DND-41 (cell line): ENCODE measurements at regions not wholly inside any gene's neighbourhood (a gene's known extent, or its start where the extent isn't known, plus 50 kb on each side); places are given as distances from the start of the nearest gene placed in this dataset.
A peak's percentile ranks its signal among the peaks of the same experiment; 100 is the strongest.

Source experiments
- ATAC-seq: fragments of 200-7000 bp; cut with Tn5 transposase; 3 replicates; pipeline ENCODE4 v1.9.1; 2021; ENCODE audit warnings: low read depth; ENCODE audit not compliant: insufficient read depth
- DNase-seq: peaks from one replicate; pipeline ENCODE4 v3.0.0-alpha.2; 2020
- H2AFZ ChIP-seq: 2 replicates; pipeline ENCODE4 v1.6.0; 2012; ENCODE audit warnings: low read depth, low read length
- H3K27ac ChIP-seq: 2 replicates; pipeline ENCODE4 v1.5.1; 2012; ENCODE audit warnings: low read length, inconsistent platforms
- H3K27me3 ChIP-seq: fragments of 200-600 bp; sonication (generic); 2 replicates; pipeline ENCODE4 v1.6.0; 2012; ENCODE audit warnings: low read length, mild to moderate bottlenecking, inconsistent platforms; ENCODE audit not compliant: insufficient read depth, poor library complexity
- H3K36me3 ChIP-seq: 2 replicates; pipeline ENCODE4 v1.5.1; 2012; ENCODE audit warnings: low read length, inconsistent platforms; ENCODE audit not compliant: insufficient read depth
- H3K4me1 ChIP-seq: 2 replicates; pipeline ENCODE4 v1.5.1; 2012; ENCODE audit warnings: mild to moderate bottlenecking, low read length; ENCODE audit not compliant: insufficient read depth
- H3K4me2 ChIP-seq: 2 replicates; pipeline ENCODE4 v1.6.0; 2012; ENCODE audit warnings: mild to moderate bottlenecking, moderate library complexity, low read length, inconsistent platforms; ENCODE audit not compliant: insufficient read depth
- H3K4me3 ChIP-seq, 2 experiments: fragments of 200-600 bp in 1 of 2; shearing (Covaris generic) in 1 of 2; 2 replicates each; pipeline ENCODE4 v1.5.1; 2012 to 2016; ENCODE audit warnings: inconsistent platforms in 2 of 2, low read length in 2 of 2, mild to moderate bottlenecking in 2 of 2, low read depth in 1 of 2, moderate library complexity in 1 of 2
- H3K79me2 ChIP-seq: 2 replicates; pipeline ENCODE4 v1.6.0; 2012; ENCODE audit warnings: low read length, inconsistent platforms; ENCODE audit not compliant: insufficient read depth
- H3K9ac ChIP-seq: 2 replicates; pipeline ENCODE4 v1.6.0; 2012; ENCODE audit warnings: low read depth, mild to moderate bottlenecking, inconsistent platforms, low read length, moderate library complexity
- H3K9me3 ChIP-seq: 2 replicates; pipeline ENCODE4 v1.5.1; 2012; ENCODE audit warnings: low read length, moderate library complexity, mild to moderate bottlenecking, inconsistent platforms; ENCODE audit not compliant: insufficient read depth, severe bottlenecking
- H4K20me1 ChIP-seq: 2 replicates; pipeline ENCODE4 v1.6.0; 2012; ENCODE audit warnings: low read length; ENCODE audit not compliant: insufficient read depth
- EZH2 ChIP-seq: IDR thresholded peaks from 3 replicates; pipeline ENCODE4 v1.6.1; 2012; ENCODE audit warnings: borderline replicate concordance, low read depth, mild to moderate bottlenecking, moderate library complexity, low read length, inconsistent platforms; ENCODE audit not compliant: severe bottlenecking
- TF ChIP-seq, protein P1 (sequence below): IDR thresholded peaks from 2 replicates; pipeline ENCODE4 v1.5.1; 2012; ENCODE audit warnings: borderline replicate concordance, low read length, moderate library complexity, mild to moderate bottlenecking; ENCODE audit not compliant: poor library complexity, severe bottlenecking; ENCODE audit errors: extremely low read depth

- peak overlapping the region; percentile 66 for H3K9ac ChIP-seq
- DNase-seq = peak; percentile 83
These were observed 305.2 kb downstream of the SEC14L1 start for GRCh38 chr17:77445760-77446532.

GRCh38 chr17:77446940-77447634 is 306.3 kb downstream of the SEC14L1 start:
- H3K4me3 ChIP-seq = peak overlapping the region in 1 of 2 experiments; percentile 38; a peak in 1 of 4 replicates

More at GRCh38 chr17:77445760-77446532, 305.2 kb downstream of the SEC14L1 start:
- TF ChIP-seq, protein P1, sequence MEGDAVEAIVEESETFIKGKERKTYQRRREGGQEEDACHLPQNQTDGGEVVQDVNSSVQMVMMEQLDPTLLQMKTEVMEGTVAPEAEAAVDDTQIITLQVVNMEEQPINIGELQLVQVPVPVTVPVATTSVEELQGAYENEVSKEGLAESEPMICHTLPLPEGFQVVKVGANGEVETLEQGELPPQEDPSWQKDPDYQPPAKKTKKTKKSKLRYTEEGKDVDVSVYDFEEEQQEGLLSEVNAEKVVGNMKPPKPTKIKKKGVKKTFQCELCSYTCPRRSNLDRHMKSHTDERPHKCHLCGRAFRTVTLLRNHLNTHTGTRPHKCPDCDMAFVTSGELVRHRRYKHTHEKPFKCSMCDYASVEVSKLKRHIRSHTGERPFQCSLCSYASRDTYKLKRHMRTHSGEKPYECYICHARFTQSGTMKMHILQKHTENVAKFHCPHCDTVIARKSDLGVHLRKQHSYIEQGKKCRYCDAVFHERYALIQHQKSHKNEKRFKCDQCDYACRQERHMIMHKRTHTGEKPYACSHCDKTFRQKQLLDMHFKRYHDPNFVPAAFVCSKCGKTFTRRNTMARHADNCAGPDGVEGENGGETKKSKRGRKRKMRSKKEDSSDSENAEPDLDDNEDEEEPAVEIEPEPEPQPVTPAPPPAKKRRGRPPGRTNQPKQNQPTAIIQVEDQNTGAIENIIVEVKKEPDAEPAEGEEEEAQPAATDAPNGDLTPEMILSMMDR = no peak
- no peak for TF ChIP-seq EZH2
- Histone ChIP-seq H3K27ac (peak overlapping the region; percentile 99), H3K36me3 (peaks cover 19% of the 10 kb centered on the region; the same call in 1 of the 2 replicates), H3K4me3 (peak overlapping the region in 1 of 2 experiments; percentile 50; a peak in 2 of 4 replicates), H3K4me1 (peaks cover 100% of the 10 kb centered on the region), H4K20me1 (no peaks in the 10 kb centered on the region), H2AFZ (no peak overlapping the region), H3K79me2 (peaks cover 62% of the 10 kb centered on the region), H3K27me3 (no peaks in the 10 kb centered on the region), H3K4me2 (peak overlapping the region; percentile 65), H3K9me3 (no peaks in the 10 kb centered on the region)
- ATAC-seq = peak; percentile 37

GRCh38 chr17:77449373-77449907 is 308.7 kb downstream of the SEC14L1 start:
- no peak for TF ChIP-seq EZH2
- TF ChIP-seq, protein P1 = no peak
- Histone ChIP-seq H3K4me2 (peak overlapping the region; percentile 66), H3K4me1 (peaks cover 81% of the 10 kb centered on the region), H3K4me3 (peak overlapping the region in 1 of 2 experiments; percentile 68; a peak in 2 of 4 replicates), H2AFZ (no peak overlapping the region), H3K9me3 (no peaks in the 10 kb centered on the region), H3K9ac (peak overlapping the region; percentile 97), H3K36me3 (peaks cover 53% of the 10 kb centered on the region; the same call in 1 of the 2 replicates), H4K20me1 (peaks cover 18% of the 10 kb centered on the region), H3K27me3 (no peaks in the 10 kb centered on the region), H3K27ac (peak overlapping the region; percentile 85), H3K79me2 (peaks cover 81% of the 10 kb centered on the region)
- no peak for DNase-seq
- ATAC-seq = no peak

More at GRCh38 chr17:77446940-77447634, 306.3 kb downstream of the SEC14L1 start:
- Histone ChIP-seq H3K27me3 (no peaks in the 10 kb centered on the region), H3K4me2 (peak overlapping the region; percentile 65), H3K9ac (peak overlapping the region; percentile 66), H3K4me1 (peaks cover 89% of the 10 kb centered on the region), H2AFZ (no peak overlapping the region), H3K79me2 (peaks cover 73% of the 10 kb centered on the region), H3K9me3 (no peaks in the 10 kb centered on the region), H3K36me3 (peaks cover 30% of the 10 kb centered on the region; the same call in 1 of the 2 replicates), H4K20me1 (0 out of 2 replicates have a peak, but pooled peaks cover 2% of the 10 kb centered on the region), H3K27ac (peak overlapping the region; percentile 99)
- no peak for DNase-seq
- ATAC-seq = no peak
- TF ChIP-seq EZH2 = no peak
- TF ChIP-seq, protein P1 = no peak
